ENCODE measurements at regions not wholly inside any gene's neighbourhood (a gene's known extent, or its start where the extent isn't known, plus 50 kb on each side); places are given as distances from the start of the nearest gene placed in this dataset.

- H3K4me2 ChIP-seq = no peak overlapping the region
- H3F3A ChIP-seq (ENCODE audit: low read depth) = no peaks in the 10 kb centered on the region
- Mint-ChIP-seq H3K4me3 (no peak overlapping the region), H3K27me3 (ENCODE audit: insufficient read depth, low read depth) (peaks cover 3% of the 10 kb centered on the region), H3K9me3 (no peaks in the 10 kb centered on the region), H3K36me3 (no peaks in the 10 kb centered on the region), H3K27ac (no peak overlapping the region), H3K4me1 (peaks cover 18% of the 10 kb centered on the region)
- H3K79me2 ChIP-seq (ENCODE audit: low read depth) = no peaks in the 10 kb centered on the region
- no peak overlapping the region for H3K9ac ChIP-seq
- H3K4me1 ChIP-seq = no peaks in the 10 kb centered on the region
- no peak for TF ChIP-seq EZH2phosphoT487 (IDR thresholded peaks at IDR 0.05)
- no peak for TF ChIP-seq EZH2 (IDR thresholded peaks at IDR 0.05)
- TF ChIP-seq CTCF (IDR thresholded peaks at IDR 0.05) = no peak
- H3K4me3 ChIP-seq = no peak overlapping the region
- H3K36me3 ChIP-seq = no peaks in the 10 kb centered on the region
- DNase-seq (ENCODE audit: low spot score) = no peak
- H3K9me3 ChIP-seq (ENCODE audit: low read depth) = no peaks in the 10 kb centered on the region
- peak overlapping the region; percentile 12 for H2AFZ ChIP-seq (replicated peaks)
- no peak overlapping the region for H3K27ac ChIP-seq
- H3K27me3 ChIP-seq = no peaks in the 10 kb centered on the region
- no peaks in the 10 kb centered on the region for H4K20me1 ChIP-seq (ENCODE audit: low read depth)
Observed at GRCh38 chr11:11122749-11123148, 230.3 kb downstream of the CSNK2A3 start.

GRCh38 chr11:11119917-11120316 is 233.1 kb downstream of the CSNK2A3 start:
- Histone ChIP-seq H3K4me2 (no peak overlapping the region), H3K9ac (no peak overlapping the region), H3K36me3 (no peaks in the 10 kb centered on the region), H3K79me2 (ENCODE audit: low read depth) (no peaks in the 10 kb centered on the region), H3F3A (ENCODE audit: low read depth) (no peaks in the 10 kb centered on the region), H3K4me3 (no peak overlapping the region), H3K4me1 (no peaks in the 10 kb centered on the region), H3K27me3 (no peaks in the 10 kb centered on the region), H2AFZ (replicated peaks) (no peak overlapping the region), H3K27ac (no peak overlapping the region), H3K9me3 (ENCODE audit: low read depth) (no peaks in the 10 kb centered on the region), H4K20me1 (ENCODE audit: low read depth) (no peaks in the 10 kb centered on the region)
- peaks cover 3% of the 10 kb centered on the region for H3K27me3 Mint-ChIP-seq (ENCODE audit: insufficient read depth, low read depth)
- no peak overlapping the region for H3K27ac Mint-ChIP-seq
- no peaks in the 10 kb centered on the region for H3K9me3 Mint-ChIP-seq
- DNase-seq (ENCODE audit: low spot score) = no peak
- TF ChIP-seq CTCF (IDR thresholded peaks at IDR 0.05) (no peak), EZH2 (IDR thresholded peaks at IDR 0.05) (no peak), EZH2phosphoT487 (IDR thresholded peaks at IDR 0.05) (no peak)
- H3K36me3 Mint-ChIP-seq = no peaks in the 10 kb centered on the region
- H3K4me3 Mint-ChIP-seq = no peak overlapping the region
- H3K4me1 Mint-ChIP-seq = peaks cover 18% of the 10 kb centered on the region

- H3K4me1 ChIP-seq = no peaks in the 10 kb centered on the region
- H3K4me2 ChIP-seq = no peak overlapping the region
- no peak for DNase-seq (ENCODE audit: low spot score)
- H4K20me1 ChIP-seq (ENCODE audit: low read depth) = no peaks in the 10 kb centered on the region
- no peaks in the 10 kb centered on the region for H3K36me3 ChIP-seq
- H3K9me3 Mint-ChIP-seq = peaks cover 5% of the 10 kb centered on the region
- H3K4me3 ChIP-seq = no peak overlapping the region
- no peak overlapping the region for H2AFZ ChIP-seq (replicated peaks)
- H3K79me2 ChIP-seq (ENCODE audit: low read depth) = no peaks in the 10 kb centered on the region
- no peaks in the 10 kb centered on the region for H3K36me3 Mint-ChIP-seq
- no peak overlapping the region for H3K27ac Mint-ChIP-seq
- no peak overlapping the region for H3K4me3 Mint-ChIP-seq
- H3K27me3 ChIP-seq = no peaks in the 10 kb centered on the region
- no peaks in the 10 kb centered on the region for H3F3A ChIP-seq (ENCODE audit: low read depth)
- no peak overlapping the region for H3K9ac ChIP-seq
- no peak overlapping the region for H3K27ac ChIP-seq
- TF ChIP-seq EZH2phosphoT487 (IDR thresholded peaks at IDR 0.05) = no peak
- TF ChIP-seq CTCF (IDR thresholded peaks at IDR 0.05) = no peak
- no peak for TF ChIP-seq EZH2 (IDR thresholded peaks at IDR 0.05)
- peaks cover 16% of the 10 kb centered on the region for H3K4me1 Mint-ChIP-seq
- no peaks in the 10 kb centered on the region for H3K9me3 ChIP-seq (ENCODE audit: low read depth)
- peaks cover 5% of the 10 kb centered on the region for H3K27me3 Mint-ChIP-seq (ENCODE audit: insufficient read depth, low read depth)
Observed at GRCh38 chr11:11117730-11118129, 235.3 kb downstream of the CSNK2A3 start.
